Neural cell (in vitro differentiated cells): ENCODE measurements at regions not wholly inside any gene's neighbourhood (a gene's known extent, or its start where the extent isn't known, plus 50 kb on each side); places are given as distances from the start of the nearest gene placed in this dataset.

Experiments
- H2AFZ ChIP-seq: fragments of 200-600, 300-800 bp; sonication (generic), shearing (Covaris generic); 2 replicates; pipeline ENCODE4 v1.6.0; 2014; ENCODE audit warnings: low read depth, mild to moderate bottlenecking, antibody characterized with exemption, low read length, moderate library complexity
- H3F3A ChIP-seq: fragments of 200-600 bp; shearing (Covaris generic); 2 replicates; pipeline ENCODE4 v1.6.1; 2016; ENCODE audit warnings: mild to moderate bottlenecking, moderate library complexity, mixed read lengths, antibody characterized with exemption, low read length; ENCODE audit not compliant: insufficient read depth, poor library complexity, severe bottlenecking
- H3K27ac ChIP-seq: fragments of 200-600, 300-800 bp; sonication (generic), shearing (Covaris generic); 2 replicates; pipeline ENCODE4 v1.5.1; 2014; ENCODE audit warnings: mild to moderate bottlenecking, low read length, moderate library complexity
- H3K27me3 ChIP-seq: fragments of 300-800, 200-600 bp; sonication (generic), shearing (Covaris generic); 2 replicates; pipeline ENCODE4 v1.6.0; 2014; ENCODE audit warnings: mild to moderate bottlenecking, low read depth, low read length, moderate library complexity; ENCODE audit not compliant: insufficient read depth
- H3K36me3 ChIP-seq: fragments of 300-800, 200-600 bp; sonication (generic), shearing (Covaris generic); 2 replicates; pipeline ENCODE4 v1.5.1; 2014; ENCODE audit warnings: mild to moderate bottlenecking, antibody characterized with exemption, low read length, moderate library complexity; ENCODE audit not compliant: insufficient read depth
- H3K4me2 ChIP-seq: fragments of 300-800, 200-600 bp; sonication (generic), shearing (Covaris generic); 2 replicates; pipeline ENCODE4 v1.6.0; 2014; ENCODE audit warnings: mild to moderate bottlenecking, low read length
- H3K4me3 ChIP-seq: fragments of 300-800, 200-600 bp; sonication (generic), shearing (Covaris generic); 2 replicates; pipeline ENCODE4 v1.5.1; 2014; ENCODE audit warnings: mild to moderate bottlenecking, low read length, moderate library complexity
- H3K79me2 ChIP-seq: fragments of 200-600 bp; shearing (Covaris generic); replicated peaks from 2 replicates; pipeline ENCODE4 v1.6.0; 2014; ENCODE audit warnings: mild to moderate bottlenecking, low read length, moderate library complexity; ENCODE audit not compliant: insufficient read depth
- H3K9ac ChIP-seq: fragments of 300-800, 200-600 bp; sonication (generic), shearing (Covaris generic); 2 replicates; pipeline ENCODE4 v1.6.1; 2016; ENCODE audit warnings: mild to moderate bottlenecking, low read length, mixed read lengths
- H3K9me2 ChIP-seq: fragments of 200-600 bp; shearing (Covaris generic); 2 replicates; pipeline ENCODE4 v1.6.1; 2016; ENCODE audit warnings: mild to moderate bottlenecking, low read length, mixed read lengths; ENCODE audit not compliant: insufficient read depth
- H3K9me3 ChIP-seq: fragments of 200-600, 300-800 bp; sonication (generic), shearing (Covaris generic); 2 replicates; pipeline ENCODE4 v1.6.1; 2016; ENCODE audit warnings: mild to moderate bottlenecking, mixed run types, low read length, moderate library complexity, mixed read lengths
- H4K20me1 ChIP-seq: fragments of 200-600 bp; shearing (Covaris generic); 2 replicates; pipeline ENCODE4 v1.6.1; 2016; ENCODE audit warnings: mild to moderate bottlenecking, mixed run types; ENCODE audit not compliant: insufficient read depth
- EP300 ChIP-seq: fragments of 450-650 bp; conservative IDR thresholded peaks from 2 replicates; pipeline ENCODE4 v1.6.1; 2014; ENCODE audit warnings: antibody characterized with exemption, mild to moderate bottlenecking, moderate library complexity; ENCODE audit not compliant: poor library complexity, severe bottlenecking
- EZH2 ChIP-seq: fragments of 200-600, 300-800 bp; shearing (Covaris generic), sonication (generic); IDR thresholded peaks from 2 replicates; pipeline ENCODE4 v1.6.1; 2014; ENCODE audit warnings: antibody characterized with exemption, low read length, borderline replicate concordance, mild to moderate bottlenecking; ENCODE audit not compliant: insufficient read depth, poor library complexity, severe bottlenecking
- MXI1 ChIP-seq: fragments of 450-650 bp; conservative IDR thresholded peaks from 2 replicates; pipeline ENCODE4 v1.6.1; 2014; ENCODE audit warnings: antibody characterized with exemption, mild to moderate bottlenecking; ENCODE audit not compliant: poor library complexity, severe bottlenecking
- POLR2AphosphoS5 ChIP-seq: IDR thresholded peaks from 2 replicates; pipeline ENCODE4 v1.6.1; 2012
- RAD21 ChIP-seq: fragments of 450-650 bp; conservative IDR thresholded peaks from 2 replicates; pipeline ENCODE4 v1.6.1; 2014; ENCODE audit warnings: antibody characterized with exemption, mild to moderate bottlenecking, moderate library complexity
- SMC3 ChIP-seq: fragments of 450-650 bp; conservative IDR thresholded peaks from 2 replicates; pipeline ENCODE4 v1.6.1; 2014; ENCODE audit warnings: antibody characterized with exemption, mild to moderate bottlenecking, moderate library complexity; ENCODE audit not compliant: poor library complexity
- TAF1 ChIP-seq: IDR thresholded peaks from 2 replicates; pipeline ENCODE4 v1.6.1; 2012; ENCODE audit warnings: low read depth
- TF ChIP-seq, protein P1 (sequence below): IDR thresholded peaks from 2 replicates; pipeline ENCODE4 v1.6.1; 2012; ENCODE audit warnings: borderline replicate concordance
- TF ChIP-seq, protein P2 (sequence below): fragments of 450-650 bp; IDR thresholded peaks from 2 replicates; pipeline ENCODE4 v1.5.1; 2014; ENCODE audit warnings: antibody characterized with exemption, mild to moderate bottlenecking, moderate library complexity; ENCODE audit not compliant: poor library complexity, severe bottlenecking

DNA sequence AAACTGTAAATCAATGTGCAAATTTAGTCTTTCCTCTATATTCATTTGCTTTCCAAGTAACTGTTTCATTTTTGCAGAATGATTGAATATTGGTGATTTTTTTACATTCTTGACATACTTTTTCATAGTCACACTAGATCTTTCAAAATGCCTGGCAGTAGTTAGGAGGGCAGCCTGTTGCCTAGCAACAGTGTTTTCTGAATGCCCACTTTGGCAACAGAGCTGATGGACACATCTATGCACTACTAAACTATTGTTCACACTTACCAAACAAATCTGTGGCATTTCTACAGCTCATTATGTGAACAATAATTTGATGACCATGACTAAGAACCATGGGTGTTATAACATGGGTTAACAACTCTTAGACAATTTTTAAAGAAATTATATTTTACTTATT is 438.0 kb upstream of the IMPG1 start:
- H3K27ac ChIP-seq = no peak overlapping the region
- TF ChIP-seq POLR2AphosphoS5 = no peak
- no peak for TF ChIP-seq EP300
- no peaks in the 10 kb centered on the region for H4K20me1 ChIP-seq
- H3K36me3 ChIP-seq = no peaks in the 10 kb centered on the region
- H3K4me2 ChIP-seq = no peak overlapping the region
- H3K9me2 ChIP-seq = no peaks in the 10 kb centered on the region
- no peaks in the 10 kb centered on the region for H3K79me2 ChIP-seq
- no peak overlapping the region for H3K9ac ChIP-seq
- no peak overlapping the region for H3K4me3 ChIP-seq
- H3K27me3 ChIP-seq = no peaks in the 10 kb centered on the region
- H2AFZ ChIP-seq = no peak overlapping the region
- H3K9me3 ChIP-seq = no peaks in the 10 kb centered on the region
- no peaks in the 10 kb centered on the region for H3F3A ChIP-seq

DNA sequence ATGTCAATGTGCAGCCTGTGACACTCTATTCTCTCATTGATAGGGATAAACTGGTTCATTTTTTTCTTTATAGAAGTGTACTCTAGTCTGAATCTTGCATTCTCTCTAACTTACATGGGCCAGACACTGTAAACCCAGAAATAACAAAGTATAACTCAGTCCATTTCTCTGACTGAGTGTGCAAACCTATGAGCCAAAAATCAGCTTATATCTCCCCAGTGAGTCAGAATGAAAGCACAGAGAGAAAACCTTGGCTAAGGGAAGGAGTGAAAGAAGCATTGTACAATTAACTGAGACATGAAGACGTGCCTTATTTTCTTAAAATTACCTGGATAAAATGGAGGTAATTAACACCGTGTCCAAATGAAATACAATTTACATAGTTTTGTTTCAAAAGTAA is 436.9 kb upstream of the IMPG1 start:
- Histone ChIP-seq H3K27ac (no peak overlapping the region), H3K27me3 (no peaks in the 10 kb centered on the region), H3K4me3 (no peak overlapping the region), H3K4me2 (no peak overlapping the region), H4K20me1 (no peaks in the 10 kb centered on the region), H3K9me3 (no peaks in the 10 kb centered on the region), H3K9ac (no peak overlapping the region), H3F3A (no peaks in the 10 kb centered on the region), H3K36me3 (no peaks in the 10 kb centered on the region), H3K9me2 (no peaks in the 10 kb centered on the region), H2AFZ (no peak overlapping the region), H3K79me2 (no peaks in the 10 kb centered on the region)
- no peak for TF ChIP-seq POLR2AphosphoS5
- TF ChIP-seq, protein P1, sequence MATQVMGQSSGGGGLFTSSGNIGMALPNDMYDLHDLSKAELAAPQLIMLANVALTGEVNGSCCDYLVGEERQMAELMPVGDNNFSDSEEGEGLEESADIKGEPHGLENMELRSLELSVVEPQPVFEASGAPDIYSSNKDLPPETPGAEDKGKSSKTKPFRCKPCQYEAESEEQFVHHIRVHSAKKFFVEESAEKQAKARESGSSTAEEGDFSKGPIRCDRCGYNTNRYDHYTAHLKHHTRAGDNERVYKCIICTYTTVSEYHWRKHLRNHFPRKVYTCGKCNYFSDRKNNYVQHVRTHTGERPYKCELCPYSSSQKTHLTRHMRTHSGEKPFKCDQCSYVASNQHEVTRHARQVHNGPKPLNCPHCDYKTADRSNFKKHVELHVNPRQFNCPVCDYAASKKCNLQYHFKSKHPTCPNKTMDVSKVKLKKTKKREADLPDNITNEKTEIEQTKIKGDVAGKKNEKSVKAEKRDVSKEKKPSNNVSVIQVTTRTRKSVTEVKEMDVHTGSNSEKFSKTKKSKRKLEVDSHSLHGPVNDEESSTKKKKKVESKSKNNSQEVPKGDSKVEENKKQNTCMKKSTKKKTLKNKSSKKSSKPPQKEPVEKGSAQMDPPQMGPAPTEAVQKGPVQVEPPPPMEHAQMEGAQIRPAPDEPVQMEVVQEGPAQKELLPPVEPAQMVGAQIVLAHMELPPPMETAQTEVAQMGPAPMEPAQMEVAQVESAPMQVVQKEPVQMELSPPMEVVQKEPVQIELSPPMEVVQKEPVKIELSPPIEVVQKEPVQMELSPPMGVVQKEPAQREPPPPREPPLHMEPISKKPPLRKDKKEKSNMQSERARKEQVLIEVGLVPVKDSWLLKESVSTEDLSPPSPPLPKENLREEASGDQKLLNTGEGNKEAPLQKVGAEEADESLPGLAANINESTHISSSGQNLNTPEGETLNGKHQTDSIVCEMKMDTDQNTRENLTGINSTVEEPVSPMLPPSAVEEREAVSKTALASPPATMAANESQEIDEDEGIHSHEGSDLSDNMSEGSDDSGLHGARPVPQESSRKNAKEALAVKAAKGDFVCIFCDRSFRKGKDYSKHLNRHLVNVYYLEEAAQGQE = no peak

DNA sequence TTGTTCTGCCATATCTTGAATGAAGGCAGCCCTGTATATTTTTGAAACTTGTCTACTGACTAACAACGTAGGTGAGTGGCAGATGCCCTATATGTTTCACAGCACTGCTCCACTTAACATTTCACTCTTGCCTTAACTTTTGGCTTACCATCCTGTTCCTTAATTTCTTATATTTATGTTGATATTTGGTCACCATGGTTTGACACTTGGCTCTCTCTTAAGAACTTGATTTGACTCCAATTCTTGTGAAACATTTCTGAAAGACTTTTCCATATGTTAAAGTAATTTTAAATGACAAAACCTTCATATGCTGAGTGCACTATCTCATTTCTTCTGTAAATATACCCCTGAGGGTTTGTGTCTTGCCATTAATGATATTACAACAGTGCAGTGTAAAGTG is 434.3 kb upstream of the IMPG1 start:
- Histone ChIP-seq H3F3A (no peaks in the 10 kb centered on the region), H2AFZ (no peak overlapping the region), H3K9ac (no peak overlapping the region), H3K27ac (no peak overlapping the region), H3K9me2 (no peaks in the 10 kb centered on the region), H3K4me3 (no peak overlapping the region), H3K27me3 (no peaks in the 10 kb centered on the region), H3K9me3 (no peaks in the 10 kb centered on the region), H3K36me3 (no peaks in the 10 kb centered on the region), H4K20me1 (no peaks in the 10 kb centered on the region), H3K4me2 (no peak overlapping the region), H3K79me2 (no peaks in the 10 kb centered on the region)
- peak; percentile 42 for TF ChIP-seq POLR2AphosphoS5
- TF ChIP-seq SMC3 = no peak
- TF ChIP-seq, protein P1 = no peak
- no peak for TF ChIP-seq MXI1
- no peak for TF ChIP-seq RAD21
- no peak for TF ChIP-seq EZH2
- TF ChIP-seq, protein P2, sequence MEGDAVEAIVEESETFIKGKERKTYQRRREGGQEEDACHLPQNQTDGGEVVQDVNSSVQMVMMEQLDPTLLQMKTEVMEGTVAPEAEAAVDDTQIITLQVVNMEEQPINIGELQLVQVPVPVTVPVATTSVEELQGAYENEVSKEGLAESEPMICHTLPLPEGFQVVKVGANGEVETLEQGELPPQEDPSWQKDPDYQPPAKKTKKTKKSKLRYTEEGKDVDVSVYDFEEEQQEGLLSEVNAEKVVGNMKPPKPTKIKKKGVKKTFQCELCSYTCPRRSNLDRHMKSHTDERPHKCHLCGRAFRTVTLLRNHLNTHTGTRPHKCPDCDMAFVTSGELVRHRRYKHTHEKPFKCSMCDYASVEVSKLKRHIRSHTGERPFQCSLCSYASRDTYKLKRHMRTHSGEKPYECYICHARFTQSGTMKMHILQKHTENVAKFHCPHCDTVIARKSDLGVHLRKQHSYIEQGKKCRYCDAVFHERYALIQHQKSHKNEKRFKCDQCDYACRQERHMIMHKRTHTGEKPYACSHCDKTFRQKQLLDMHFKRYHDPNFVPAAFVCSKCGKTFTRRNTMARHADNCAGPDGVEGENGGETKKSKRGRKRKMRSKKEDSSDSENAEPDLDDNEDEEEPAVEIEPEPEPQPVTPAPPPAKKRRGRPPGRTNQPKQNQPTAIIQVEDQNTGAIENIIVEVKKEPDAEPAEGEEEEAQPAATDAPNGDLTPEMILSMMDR = no peak
- TF ChIP-seq TAF1 = no peak
- peak; percentile 55 for TF ChIP-seq EP300
